Thyroid gland (tissue), 4 donors: ENCODE measurements at regions not wholly inside any gene's neighbourhood (a gene's known extent, or its start where the extent isn't known, plus 50 kb on each side); places are given as distances from the start of the nearest gene placed in this dataset.

Source experiments
- POLR2A ChIP-seq, 2 donors: fragments of 450-650 bp; IDR thresholded peaks; one replicate each; pipeline ENCODE4 v1.6.1; 2017; ENCODE audit warnings: antibody characterized with exemption in 2 of 2, mild to moderate bottlenecking in 2 of 2, moderate library complexity in 1 of 2
- TF ChIP-seq, protein P1 (sequence below), 6 experiments: fragments of 200-600 bp in 3 of 6; fragments of 450-650 bp in 3 of 6; sonication (generic) in 3 of 6; IDR thresholded peaks; one replicate each; pipeline ENCODE4 v1.5.1; 2016 to 2019; ENCODE audit warnings: antibody characterized with exemption in 6 of 6, mild to moderate bottlenecking in 2 of 6, inconsistent platforms in 1 of 6, moderate library complexity in 1 of 6

DNA sequence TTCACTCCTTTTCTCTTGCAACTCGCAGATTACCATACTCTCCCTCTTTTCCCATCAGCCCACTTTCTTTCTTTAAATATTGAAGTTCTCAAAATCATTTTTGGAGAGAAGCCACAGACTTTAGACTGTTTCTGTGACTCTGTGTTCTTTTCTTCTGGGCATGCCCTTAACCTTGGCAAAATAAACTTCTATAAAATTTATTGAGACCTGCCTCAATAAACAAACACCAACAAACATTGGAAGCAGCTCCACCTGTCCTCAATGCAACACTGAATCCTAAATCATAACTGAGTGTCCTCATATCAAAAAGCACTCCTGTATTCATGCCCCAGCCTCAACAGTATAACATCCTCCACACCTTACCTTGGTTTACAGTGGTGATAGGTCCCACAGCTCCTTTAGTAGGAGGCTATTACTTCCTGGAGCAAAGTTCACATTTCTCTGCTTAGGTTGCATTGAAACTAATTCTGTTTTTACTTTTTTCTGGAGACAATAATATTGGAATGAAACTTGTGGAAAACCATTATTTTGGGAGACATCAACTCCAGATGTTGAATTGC is 320.0 kb upstream of the LRRC4C start:
- TF ChIP-seq, protein P1, sequence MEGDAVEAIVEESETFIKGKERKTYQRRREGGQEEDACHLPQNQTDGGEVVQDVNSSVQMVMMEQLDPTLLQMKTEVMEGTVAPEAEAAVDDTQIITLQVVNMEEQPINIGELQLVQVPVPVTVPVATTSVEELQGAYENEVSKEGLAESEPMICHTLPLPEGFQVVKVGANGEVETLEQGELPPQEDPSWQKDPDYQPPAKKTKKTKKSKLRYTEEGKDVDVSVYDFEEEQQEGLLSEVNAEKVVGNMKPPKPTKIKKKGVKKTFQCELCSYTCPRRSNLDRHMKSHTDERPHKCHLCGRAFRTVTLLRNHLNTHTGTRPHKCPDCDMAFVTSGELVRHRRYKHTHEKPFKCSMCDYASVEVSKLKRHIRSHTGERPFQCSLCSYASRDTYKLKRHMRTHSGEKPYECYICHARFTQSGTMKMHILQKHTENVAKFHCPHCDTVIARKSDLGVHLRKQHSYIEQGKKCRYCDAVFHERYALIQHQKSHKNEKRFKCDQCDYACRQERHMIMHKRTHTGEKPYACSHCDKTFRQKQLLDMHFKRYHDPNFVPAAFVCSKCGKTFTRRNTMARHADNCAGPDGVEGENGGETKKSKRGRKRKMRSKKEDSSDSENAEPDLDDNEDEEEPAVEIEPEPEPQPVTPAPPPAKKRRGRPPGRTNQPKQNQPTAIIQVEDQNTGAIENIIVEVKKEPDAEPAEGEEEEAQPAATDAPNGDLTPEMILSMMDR (IDR thresholded peaks at IDR 0.05): no peak
- TF ChIP-seq POLR2A (IDR thresholded peaks at IDR 0.05): no peak
